CD4-positive, alpha-beta T cell treated with Interleukin-21 for 1 hour (primary cell): ENCODE measurements at regions not wholly inside any gene's neighbourhood (a gene's known extent, or its start where the extent isn't known, plus 50 kb on each side); places are given as distances from the start of the nearest gene placed in this dataset.

ENCODE experiments used
- DNase-seq: peaks from one replicate; pipeline ENCODE4 v3.0.0-alpha.2; 2020

DNA sequence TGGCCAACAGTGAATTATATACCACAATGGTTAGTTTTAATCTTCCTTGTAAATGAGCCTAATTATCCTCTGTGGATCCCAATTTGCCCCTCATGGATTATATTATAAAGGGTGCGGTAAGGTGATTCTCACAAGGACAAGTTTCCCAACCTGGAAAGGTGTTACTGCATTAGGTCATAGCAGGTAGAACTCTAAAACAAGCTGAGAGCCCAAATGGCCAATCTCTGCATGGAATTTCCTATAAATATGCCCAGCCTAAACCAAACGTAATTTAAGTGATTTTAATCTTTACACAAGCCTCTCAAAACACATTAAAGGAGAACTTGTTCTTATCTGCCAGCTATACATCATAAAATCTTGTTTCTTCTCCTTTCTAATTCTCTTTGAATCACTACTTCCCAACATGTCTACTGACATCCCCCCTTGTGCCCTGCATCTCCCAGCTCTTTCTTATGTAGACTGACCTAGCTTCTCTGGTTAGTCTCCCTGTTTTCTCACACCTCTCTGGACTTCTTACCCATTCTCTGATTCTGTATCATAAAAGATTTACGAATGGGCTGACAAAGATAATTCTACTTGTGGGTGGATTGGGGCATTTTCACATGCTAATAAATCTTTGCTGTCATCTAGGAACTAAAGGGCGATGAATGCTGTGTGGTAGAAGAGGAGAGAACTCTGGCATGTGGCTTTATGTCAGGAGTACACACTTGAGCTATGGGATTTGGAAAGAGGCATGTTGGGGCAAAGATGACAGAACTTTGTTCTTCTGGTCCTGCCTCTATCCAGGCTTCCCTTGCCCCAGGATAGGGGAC lies 94.3 kb upstream of the PGRMC2 start:
- no peak for DNase-seq

DNA sequence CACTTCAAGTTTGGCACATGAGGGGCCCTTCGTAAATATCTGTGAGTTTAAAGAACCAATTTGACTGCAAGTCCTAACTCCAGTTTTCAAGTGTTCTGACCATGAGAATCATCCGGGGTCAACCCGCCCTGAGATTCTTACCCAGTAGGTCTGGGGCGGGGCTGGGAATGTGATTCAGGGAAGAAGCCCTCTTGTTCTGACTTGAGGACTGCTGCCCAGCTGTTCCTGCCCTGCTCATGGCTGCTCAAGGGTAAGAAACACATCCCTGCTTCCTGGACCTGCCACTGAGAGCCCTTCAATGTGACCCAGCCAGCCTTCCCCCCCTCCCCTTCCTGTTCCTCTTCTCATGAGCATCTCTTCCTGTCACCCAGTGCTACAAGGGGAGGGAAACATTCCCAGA lies 92.7 kb upstream of the PGRMC2 start:
- no peak for DNase-seq

DNA sequence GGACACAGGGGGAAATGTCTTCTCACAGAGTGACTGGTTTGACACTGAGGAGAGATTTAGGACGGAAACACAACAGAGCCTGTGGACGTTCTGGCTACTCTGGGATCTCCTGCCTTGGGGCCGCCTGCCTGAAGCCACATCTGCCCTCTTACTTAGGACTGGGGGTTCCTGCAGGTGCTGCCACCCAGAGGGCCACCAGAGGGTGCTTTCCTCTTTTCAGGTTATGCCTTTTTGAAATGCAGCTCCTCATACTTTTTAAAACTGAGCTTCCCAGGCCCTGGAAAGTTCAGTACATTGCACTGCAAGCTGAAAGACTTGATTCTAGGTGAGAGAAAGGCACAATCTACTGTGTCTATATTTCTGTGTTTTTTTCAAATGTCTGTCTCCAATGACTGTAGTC lies 92.2 kb upstream of the PGRMC2 start:
- no peak for DNase-seq

DNA sequence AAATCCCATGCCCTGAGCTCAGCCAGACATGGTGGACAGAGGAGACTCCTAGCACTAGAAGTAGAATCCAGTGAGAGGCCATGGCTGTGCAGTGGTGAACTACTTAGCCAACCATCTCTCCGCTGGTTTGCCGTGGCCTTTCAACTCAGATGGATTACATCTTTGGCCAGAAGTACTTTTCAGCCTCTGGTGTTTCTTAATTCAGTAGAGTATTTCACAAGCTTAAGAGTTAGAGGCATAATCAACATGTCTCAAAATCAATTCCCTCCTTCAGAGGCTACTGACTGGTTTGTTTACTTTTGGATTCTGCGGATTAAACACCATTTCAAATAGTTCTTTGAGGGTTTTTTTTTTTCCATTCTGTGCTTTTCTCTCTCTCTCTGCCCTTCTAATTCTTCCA lies 91.1 kb upstream of the PGRMC2 start:
- DNase-seq: no peak

DNA sequence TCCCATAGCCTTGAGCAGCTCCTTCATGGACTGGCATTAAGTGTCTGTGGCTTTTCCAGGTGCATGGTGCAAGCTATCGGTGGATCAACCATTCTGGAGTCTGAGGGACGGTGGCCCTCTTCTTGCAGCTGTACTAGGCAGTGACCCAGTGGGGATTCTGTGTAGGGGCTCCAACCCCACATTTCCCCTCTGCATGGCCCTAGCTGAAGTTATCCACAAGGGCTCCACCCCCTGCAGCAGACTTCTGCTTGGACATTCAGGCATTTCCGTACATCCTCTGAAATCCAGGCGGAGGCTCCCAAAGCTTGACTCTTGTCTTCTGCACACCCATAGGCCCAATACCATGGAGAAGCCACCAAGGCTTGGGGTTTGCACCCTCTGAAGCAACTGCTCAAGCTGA lies 89.3 kb upstream of the PGRMC2 start:
- no peak for DNase-seq

DNA sequence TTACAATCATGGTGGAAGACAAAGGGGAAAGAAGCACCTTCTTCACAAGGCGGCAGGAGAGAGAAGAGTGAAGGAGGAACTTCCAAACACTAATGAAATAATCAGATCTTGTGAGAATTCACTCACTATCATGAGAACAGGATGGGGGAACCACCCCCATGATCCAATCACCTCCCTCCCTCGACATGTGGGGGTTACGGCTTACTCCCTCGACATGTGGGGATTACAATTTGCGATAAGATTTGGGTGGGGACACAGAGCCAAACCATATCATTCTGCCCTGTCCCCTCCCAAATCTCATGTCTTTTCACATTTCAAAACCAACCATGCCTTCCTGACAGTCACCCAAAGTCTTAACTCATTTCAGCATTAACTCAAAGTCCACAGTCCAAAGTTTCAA lies 88.7 kb upstream of the PGRMC2 start:
- DNase-seq: no peak

DNA sequence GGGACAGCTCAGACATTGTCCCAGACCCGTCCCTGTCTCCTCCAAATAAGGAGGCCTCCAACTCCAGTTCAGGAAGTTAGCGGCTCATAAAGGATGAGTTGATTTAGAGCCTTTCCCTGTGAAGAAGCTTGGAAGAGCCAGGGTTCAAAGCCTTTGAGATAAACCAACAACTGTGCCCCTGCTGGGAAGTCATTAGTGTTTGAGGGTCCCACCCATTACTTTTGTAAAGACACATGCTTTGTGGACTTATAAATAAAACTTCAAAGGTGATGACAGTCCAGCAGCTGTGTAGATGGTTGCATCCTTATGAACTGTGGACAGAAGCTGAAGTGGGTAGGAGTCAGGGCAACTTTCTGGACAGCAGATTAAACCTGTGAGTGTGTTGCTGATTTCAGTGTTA lies 86.0 kb upstream of the PGRMC2 start:
- DNase-seq: no peak

DNA sequence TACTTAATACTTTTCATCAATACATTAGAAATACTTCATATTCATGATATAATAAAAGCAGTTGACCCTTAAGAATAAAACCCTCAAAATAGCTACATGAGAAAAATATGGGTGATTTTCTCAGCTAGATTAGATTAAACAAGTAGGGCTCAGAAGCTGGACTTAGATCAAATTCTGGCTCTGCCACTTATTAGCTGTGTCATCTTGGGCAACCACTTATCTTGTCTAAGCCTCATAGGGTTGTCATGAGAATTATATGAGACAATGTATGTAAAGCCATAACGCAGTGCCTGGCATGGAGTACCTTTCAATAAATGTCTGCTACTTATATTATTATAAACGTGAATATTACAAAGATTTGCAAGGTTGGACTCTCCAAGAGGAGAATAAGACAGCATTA lies 84.3 kb upstream of the PGRMC2 start:
- DNase-seq: no peak

DNA sequence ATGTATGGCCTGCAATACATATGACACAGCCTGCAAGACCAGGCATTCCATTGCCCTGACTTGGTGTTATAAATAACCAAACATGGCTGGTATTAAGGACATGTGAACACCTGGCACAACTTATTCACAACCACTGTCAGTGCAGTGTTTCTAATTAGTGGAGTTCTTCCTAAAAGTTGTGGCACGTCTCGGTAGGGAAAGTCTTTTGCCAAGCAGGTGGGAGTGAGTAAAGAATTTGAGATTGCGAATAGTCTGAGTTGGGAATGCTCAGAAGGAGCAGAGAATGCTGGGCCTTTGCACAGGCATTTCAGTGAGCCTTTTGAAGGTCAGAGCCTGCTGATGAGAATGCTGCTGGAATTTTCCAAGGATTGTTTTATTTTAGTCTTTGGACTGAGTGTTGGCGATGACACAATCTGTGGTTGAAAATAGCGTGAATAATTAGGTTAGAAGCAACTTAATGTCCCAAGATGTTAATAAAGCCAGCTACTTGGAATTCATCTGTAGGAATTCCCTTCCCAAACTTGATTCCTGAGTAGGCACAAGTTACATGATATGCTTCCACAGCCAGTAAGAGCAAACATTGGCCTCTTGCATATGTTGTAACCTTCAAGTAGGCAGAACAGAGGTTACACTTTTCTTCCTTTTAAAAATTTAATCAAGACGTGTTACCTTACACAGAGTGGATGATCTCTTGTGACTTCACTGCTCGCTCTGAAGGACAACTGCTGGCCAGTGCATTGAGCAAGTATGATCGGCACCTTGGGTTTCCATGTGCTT lies 83.6 kb upstream of the PGRMC2 start:
- no peak for DNase-seq

DNA sequence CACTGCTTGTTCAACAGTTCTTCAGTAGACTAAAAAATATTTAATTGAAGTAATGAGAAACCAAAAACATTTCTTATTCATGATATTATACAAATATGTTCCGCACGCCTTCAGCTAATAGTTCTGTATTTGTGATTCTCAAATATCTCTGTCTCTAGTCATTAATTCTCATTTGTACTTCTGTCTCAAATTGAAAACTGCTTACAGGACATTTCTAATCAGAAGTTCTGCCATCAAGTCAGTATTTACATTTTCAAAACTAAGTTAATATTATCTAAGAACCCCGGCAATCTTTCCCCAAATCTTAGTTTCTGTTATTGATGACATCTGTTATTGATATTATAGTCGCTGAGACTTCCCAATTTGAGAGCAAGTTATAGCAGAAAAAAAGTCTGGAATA lies 78.6 kb upstream of the PGRMC2 start:
- no peak for DNase-seq

DNA sequence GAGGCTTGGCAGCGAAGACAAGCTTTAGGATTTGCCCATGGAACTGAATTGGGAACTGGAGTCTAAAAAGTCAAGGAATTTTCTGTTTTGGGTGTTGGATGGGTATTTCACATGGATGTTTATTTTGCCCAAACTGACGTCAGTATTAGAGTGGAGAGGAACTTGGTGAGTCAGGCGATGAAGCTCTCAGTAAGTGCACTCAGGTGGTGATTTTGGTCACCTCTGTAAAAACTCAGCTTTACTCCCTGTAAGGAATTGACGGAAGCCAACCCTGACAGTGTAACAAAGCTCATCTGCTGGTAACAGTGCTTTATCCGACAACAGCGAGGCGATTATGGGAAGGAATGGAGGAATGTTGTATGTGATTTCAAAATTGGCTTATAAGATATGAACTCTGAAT lies 77.0 kb upstream of the PGRMC2 start:
- DNase-seq: no peak

DNA sequence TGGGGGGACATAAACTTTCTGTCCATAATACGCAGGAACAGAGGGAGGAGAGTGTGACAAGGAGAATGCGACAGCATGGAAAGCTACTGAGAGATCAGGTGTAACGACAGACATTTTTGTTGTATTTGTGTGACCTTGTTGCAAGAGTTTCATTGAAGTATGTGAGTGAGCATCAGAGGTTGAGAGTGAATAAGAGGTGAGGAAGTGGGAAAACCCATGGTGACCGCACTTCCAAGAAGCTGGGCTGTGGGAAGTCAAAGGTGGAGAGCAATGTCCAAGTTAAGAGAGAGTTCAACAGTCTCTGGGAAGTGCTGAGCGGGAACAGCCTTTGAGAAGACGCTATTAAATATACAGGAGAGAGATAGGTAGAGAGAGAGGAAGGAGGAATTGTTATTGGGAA lies 76.4 kb upstream of the PGRMC2 start:
- DNase-seq: no peak

DNA sequence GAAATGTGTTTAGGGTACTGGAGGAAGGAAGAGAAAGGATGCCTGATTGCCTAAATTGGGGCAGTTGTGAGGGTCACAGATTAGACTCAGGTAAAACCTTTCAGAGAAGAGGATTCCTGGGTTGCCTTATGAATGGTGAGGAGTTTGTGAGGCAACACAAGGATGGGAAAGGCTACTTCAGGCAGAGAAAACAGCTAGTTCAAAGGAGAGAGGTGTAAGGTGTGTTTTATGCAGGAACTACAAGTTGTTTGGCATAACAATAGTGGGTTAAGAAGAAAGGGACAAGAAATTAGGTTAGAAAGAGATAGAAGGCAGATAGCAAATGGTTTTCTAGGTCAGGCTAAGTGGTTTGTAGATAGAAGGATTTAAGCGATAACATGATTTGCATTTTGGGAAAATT lies 75.1 kb upstream of the PGRMC2 start:
- no peak for DNase-seq

DNA sequence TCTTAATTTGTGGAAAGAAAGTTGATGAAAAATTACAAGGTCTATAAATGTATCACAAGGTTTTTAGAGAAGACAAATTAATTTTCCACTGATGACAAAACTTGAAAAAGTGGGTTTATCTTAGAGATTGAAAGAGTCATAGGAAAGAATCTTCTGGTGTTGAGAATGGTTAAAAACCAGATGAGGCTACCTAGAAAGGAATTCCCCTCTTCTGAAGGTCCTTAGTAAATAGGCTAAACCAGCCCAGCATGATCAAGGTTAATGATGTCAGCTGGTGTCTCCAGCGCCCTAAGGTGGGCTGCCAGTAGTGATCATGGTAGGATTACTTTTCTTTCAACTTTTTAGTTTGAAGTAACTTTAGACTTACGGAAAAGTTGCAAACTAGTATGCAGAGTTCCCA lies 71.8 kb upstream of the PGRMC2 start:
- DNase-seq: no peak

DNA sequence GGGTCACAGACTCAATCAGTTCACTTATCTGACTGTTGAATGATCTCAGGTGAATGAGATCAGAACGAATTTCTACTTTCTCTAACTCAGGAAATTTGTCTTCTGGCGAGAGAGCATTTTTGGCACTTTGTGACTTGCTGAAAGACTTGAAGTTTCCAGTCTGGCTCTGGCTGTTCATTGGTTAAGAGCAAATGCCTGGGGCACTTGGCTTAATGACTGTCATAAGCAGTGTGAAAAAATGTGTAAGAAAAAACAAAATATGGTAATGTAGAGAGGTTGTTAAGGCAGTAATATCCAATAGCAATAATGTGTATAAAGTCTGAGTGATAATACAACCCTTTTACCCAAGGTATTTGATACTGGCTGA lies 71.3 kb upstream of the PGRMC2 start:
- no peak for DNase-seq

DNA sequence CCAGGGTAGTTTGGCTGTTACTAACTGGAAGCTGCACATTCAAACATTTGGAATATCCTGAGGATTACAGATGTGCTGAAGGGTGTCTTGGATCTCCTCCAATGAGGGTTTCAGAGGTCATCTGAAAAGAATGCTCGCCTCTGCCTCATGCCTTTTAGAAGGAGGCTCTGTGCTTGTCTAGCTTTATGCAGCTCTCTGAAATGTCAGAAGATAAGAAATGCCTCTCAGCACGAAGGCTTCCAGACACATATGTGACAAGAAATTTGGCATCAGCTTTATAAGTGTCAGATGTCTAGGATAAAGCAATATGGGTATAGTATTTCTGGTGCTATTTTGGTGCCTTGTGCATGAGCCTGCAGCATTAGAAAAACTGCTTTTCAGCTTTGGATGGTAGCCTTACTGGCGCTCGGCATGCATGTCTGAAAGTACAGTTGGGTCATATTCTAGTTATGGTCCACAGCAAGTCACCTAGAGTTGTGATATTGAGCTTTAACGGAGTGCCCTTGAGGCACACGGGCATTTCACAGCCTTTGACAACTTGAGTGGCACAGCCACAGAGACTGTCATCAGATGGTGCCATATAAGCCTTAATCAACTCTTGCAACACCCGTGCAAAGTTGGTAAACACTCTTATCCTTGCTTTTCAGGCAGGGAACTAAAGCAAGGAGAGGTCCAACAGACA lies 70.8 kb upstream of the PGRMC2 start:
- no peak for DNase-seq

DNA sequence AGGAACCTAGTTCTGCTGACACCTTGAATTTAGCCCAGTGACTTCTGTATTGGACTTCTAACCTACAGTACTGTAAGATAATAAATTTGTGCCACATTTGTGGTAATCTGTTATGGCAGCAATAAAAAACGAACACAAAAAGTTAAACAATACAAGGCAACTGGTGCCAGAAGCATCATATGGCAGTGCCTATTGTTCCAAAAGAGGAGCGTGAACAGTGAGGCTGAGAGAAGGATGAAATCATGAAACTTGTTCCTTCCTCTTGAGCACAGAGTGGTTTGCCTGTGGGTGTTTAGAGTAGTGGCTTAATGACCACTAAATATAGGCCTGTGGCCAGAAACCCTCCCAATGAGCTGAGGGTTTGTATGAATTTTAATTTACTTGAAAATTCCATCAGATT lies 69.7 kb upstream of the PGRMC2 start:
- no peak for DNase-seq

DNA sequence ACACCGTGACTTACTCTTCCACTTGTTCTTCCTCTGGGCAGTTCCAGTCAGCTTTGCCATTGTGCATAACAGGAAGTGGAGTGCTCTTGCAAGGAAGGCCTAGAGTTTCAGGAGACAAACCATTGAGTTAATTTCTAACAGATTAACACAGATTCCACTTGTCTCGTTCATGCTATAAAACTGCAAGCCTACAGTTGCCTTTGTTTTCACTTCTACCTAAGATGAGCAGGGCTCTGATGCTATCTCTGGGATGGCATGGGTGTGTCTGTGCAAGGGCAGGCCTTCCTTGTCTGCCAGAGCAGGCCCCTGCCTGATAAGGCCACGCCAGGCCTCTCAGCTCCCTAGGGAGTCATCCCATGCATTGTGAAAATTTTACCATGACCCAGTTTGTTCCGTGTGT lies 67.7 kb upstream of the PGRMC2 start:
- no peak for DNase-seq

DNA sequence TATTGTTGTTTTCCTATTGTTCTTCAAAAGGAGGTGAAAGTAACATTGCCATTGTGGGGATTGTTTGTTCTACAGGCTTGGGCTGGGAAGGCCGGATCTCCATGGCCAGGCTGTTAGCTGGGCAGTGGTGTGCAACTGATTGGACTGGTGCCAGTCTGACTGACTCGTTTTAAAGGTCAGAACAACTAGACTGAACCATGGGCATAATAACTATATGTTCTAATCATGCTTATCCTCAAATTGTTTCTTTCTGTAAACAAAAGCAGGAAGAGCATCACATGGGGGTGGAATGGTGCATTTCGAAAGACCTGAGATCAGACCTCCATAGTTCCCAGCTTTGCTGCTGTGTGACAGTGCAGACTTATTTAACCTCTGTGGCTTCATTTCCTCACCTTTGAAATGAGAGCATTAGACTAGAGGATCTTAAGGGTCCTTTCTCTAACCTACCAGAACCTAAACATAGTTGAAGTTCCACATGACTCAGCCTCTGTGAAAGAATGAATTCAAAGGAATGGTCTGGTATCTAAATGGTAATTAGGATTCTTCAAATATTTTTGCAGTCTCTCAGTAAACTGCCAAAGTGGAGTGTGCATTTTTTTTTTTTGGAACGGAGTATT lies 66.7 kb upstream of the PGRMC2 start:
- no peak for DNase-seq

DNA sequence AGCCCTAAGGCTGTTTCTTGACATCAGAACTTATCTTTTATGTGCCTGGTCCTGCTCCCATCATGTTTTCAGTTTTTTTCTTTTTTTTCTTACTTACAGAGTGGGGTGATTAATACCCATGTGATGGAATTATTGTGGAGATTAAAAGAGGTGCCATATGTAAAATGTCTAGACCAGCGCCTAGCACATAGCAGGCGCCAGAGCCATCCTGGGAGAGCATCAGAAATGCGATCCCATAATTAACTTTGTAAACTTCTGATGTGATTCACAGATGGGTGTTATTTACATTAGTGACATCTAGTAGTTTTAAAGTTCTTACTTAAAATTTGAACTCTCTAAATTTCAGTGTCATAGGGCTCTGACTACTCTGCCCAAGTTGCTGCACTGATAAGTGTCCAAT lies 66.2 kb upstream of the PGRMC2 start:
- DNase-seq: no peak

DNA sequence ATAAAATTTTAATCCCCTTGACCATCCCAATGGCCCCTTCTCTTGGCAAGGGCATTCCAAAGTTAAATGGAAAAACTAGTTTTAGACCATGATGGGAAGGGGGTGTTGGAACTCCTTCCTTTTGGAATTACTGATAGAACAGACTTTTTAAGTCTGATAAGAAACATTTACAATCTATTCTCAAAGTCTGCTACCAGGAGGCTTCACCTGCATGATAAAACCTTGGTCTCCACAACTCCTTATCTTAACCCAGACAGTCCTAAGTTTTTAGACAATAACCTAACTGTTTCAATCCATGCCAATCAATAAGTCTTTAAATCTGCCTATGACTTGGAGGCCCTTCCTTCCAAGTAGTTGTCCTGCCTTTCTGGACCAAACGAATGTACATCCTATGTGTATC lies 63.9 kb upstream of the PGRMC2 start:
- no peak for DNase-seq

DNA sequence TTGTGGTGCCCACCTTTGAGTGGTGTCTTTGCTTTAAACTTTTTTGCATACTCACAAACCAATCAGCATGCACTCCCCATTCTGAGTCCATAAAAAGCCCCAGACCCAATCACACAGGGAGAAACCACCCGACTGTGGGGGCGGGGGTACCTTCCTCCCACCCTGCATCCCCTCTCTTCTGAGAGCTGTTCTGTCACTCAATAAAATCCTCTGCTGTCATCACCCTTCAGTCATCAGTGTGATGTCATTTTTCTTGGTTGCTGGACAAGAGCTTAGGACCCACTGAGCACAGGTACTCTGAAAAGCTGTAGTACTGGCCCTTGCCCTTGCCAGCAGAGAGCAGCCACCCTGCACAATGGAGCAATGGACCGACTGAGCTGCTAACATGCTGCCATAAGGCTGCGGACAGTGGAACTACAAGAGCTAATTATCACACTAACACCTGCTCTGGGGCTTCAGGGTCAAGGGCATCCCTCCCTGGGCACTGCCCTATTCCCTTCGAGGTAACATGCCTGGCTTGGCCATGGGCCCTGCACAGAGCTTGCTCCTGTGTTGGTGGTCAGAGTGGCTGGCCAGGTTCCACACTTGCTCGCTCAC lies 62.9 kb upstream of the PGRMC2 start:
- no peak for DNase-seq

DNA sequence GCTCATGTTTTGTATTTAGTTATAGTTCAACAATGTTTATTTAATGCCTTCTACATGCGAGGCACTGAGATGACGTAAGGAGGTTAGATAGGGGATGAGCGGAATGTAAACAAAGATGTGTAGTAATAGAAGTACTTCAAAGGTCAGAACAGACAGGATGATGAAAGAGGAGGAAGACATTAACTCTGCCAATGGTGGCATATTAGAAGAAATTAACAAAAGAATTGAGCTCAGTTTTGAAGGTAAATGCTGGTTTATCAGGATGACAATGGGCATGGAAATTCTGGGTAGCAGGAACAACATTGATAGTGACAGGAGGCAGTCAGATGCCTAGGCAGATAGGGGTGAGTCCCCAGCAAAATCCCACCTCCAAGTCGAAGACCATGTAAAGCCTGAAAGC lies 62.3 kb upstream of the PGRMC2 start:
- DNase-seq: no peak
